AG04449 (cell line): ENCODE measurements at regions not wholly inside any gene's neighbourhood (a gene's known extent, or its start where the extent isn't known, plus 50 kb on each side); places are given as distances from the start of the nearest gene placed in this dataset.

ENCODE experiments used
- CTCF ChIA-PET: fragments of 350-600 bp; formaldehyde crosslinking; extraction: SDS; loops from one replicate; lab custom pipeline; 2021; ENCODE audit warnings: antibody characterized with exemption; lab: Yijun Ruan, JAX
- POLR2A ChIA-PET: fragments of 400-600, 350-600 bp; formaldehyde crosslinking; extraction: SDS; loops from one replicate; lab custom pipeline; 2020; ENCODE audit warnings: antibody characterized with exemption, inconsistent platforms; lab: Yijun Ruan, JAX
- DNase-seq: peaks from one replicate; pipeline ENCODE4 v3.0.0-alpha.2; 2010; ENCODE audit warnings: low read depth, low spot score
- H3K4me3 ChIP-seq: 2 replicates; pipeline ENCODE4 v1.5.1; 2011; ENCODE audit warnings: low read depth, mild to moderate bottlenecking, control low read depth, low read length
- TF ChIP-seq, protein P1 (sequence below): IDR thresholded peaks from one replicate; pipeline ENCODE4 v1.5.1; 2011; ENCODE audit warnings: mild to moderate bottlenecking, moderate library complexity, low read length, control low read depth, inconsistent platforms; ENCODE audit not compliant: insufficient read depth; ENCODE audit errors: missing control alignments

DNA sequence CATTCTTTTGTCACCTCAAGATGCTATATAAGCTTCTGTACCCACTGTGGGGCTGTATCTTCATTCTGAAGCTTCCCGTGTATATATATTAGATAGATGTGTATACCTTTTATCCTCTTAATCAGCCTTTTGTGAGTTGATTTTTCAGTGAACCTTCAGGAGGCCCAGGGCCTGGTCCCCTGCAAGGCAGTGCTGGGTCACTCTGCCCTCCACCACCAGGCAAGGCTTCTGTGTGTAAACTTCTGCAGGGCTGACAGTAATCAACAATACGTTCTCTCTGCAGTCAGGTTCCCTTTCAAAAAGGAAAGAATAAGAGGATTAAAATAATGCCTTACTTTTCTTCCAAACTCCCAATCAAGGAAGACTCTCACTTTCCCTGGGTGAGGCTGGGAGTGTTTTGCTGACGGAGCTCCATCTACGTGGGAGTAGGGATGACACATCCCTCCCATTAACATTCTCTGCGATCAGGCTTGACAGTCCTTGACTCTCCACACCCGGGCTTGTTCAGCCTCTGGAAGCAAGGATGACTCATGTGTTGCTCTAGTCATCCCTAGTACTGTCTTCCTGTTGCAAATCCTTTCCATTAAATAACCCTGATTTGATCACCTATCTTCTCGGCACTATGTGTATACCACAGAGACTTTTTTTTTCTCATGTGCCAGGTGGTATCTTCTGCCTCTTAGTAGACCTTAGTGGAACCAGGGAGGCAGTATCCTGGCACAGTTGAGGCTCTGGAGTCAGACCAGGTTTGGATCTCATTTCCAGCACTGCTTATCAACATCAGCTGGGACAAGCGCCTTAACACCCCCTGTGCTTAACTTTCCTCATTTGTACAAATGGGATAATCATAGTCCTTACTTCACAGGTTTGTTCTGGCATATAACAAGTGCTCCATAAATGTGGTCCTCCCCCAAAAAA lies 70.3 kb upstream of the KCNK1 start:
- CTCF ChIA-PET = no interaction called here
- peak; percentile 4 for DNase-seq
- POLR2A ChIA-PET = no interaction called here
- H3K4me3 ChIP-seq = no peak overlapping the region
- TF ChIP-seq, protein P1, sequence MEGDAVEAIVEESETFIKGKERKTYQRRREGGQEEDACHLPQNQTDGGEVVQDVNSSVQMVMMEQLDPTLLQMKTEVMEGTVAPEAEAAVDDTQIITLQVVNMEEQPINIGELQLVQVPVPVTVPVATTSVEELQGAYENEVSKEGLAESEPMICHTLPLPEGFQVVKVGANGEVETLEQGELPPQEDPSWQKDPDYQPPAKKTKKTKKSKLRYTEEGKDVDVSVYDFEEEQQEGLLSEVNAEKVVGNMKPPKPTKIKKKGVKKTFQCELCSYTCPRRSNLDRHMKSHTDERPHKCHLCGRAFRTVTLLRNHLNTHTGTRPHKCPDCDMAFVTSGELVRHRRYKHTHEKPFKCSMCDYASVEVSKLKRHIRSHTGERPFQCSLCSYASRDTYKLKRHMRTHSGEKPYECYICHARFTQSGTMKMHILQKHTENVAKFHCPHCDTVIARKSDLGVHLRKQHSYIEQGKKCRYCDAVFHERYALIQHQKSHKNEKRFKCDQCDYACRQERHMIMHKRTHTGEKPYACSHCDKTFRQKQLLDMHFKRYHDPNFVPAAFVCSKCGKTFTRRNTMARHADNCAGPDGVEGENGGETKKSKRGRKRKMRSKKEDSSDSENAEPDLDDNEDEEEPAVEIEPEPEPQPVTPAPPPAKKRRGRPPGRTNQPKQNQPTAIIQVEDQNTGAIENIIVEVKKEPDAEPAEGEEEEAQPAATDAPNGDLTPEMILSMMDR = no peak

DNA sequence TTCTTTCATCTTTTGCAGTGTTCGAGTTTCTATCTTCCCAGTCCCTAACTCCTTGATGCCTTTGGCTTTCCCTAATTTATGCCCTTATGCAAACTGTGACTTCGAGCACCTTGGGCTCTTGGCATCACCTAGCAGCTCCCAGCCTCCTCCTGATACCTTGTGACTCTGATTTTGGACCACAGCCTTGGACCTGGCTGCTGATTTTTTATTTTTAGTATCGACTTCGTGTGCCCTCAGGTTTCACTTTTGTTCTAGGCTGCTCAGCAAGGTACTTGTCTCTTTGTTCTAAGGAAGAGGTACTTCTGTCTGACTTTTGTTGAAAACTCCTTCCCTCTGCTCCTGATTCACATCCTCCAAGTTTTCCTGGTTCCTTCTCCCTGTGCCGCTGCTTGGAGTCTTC lies 69.6 kb upstream of the KCNK1 start:
- ChIA-PET CTCF (no interaction called here), POLR2A (no interaction called here)
- TF ChIP-seq, protein P1 = no peak
- no peak for DNase-seq
- H3K4me3 ChIP-seq = no peak overlapping the region

DNA sequence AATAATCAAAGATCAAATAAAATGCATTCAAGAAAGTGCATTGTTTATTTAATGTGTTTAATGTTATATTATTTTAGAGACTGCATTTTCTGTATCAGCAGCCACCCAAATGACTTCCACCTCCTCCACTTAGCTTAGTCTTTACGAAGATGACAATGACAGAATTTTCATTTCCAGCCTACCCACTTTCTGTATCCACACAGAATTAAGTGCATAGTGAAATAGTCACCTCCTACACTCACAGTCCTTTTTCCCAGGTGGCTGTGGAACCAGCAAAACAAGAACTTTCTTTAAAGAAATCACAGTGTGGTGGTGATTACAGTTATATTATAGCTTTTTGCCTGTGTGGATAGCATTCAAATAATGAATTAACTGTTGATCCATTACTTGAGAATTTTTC lies 66.2 kb upstream of the KCNK1 start:
- no peak overlapping the region for H3K4me3 ChIP-seq
- DNase-seq = no peak
- TF ChIP-seq, protein P1 = no peak
- ChIA-PET POLR2A (no interaction called here), CTCF (no interaction called here)

DNA sequence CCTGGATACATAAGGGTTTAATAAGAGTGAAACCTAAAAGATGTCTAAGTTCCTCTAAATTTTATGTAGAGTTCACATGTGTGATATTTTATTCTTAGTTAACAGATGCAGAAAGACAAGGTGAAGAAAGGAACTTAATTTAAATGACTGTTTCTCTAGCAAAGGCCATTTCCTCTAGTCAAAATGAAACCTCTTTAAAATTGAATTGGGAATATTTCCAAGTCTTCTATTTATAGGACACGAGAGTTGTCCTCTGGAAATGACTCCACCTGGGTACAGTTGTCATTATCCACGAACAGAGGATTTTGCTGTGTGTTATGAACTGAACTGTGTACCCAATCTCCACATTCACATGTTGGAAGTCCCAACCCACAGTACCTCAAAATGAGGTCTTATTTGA lies 64.5 kb upstream of the KCNK1 start:
- ChIA-PET POLR2A (no interaction called here), CTCF (no interaction called here)
- TF ChIP-seq, protein P1 = no peak
- no peak overlapping the region for H3K4me3 ChIP-seq
- DNase-seq = no peak

DNA sequence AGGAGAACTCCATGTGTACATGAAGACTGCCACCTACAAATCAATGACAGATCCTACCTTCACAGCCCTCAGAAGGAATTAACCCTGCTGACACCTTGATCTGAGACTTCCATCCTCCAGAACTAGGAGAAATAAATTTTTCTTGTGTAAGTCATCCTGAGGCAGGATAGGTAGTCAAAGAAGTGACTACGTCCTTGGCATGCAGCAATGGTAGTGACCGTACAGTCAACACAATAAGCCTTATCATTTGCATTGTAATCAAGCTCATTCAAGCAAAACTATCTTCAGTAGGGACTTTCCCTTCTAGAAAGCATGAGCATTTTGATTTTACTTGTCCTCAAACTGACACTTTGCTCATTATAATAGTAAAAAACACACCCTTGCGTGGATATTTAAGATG lies 64.0 kb upstream of the KCNK1 start:
- POLR2A ChIA-PET = no interaction called here
- TF ChIP-seq, protein P1 = no peak
- H3K4me3 ChIP-seq = no peak overlapping the region
- CTCF ChIA-PET = no interaction called here
- DNase-seq = no peak

DNA sequence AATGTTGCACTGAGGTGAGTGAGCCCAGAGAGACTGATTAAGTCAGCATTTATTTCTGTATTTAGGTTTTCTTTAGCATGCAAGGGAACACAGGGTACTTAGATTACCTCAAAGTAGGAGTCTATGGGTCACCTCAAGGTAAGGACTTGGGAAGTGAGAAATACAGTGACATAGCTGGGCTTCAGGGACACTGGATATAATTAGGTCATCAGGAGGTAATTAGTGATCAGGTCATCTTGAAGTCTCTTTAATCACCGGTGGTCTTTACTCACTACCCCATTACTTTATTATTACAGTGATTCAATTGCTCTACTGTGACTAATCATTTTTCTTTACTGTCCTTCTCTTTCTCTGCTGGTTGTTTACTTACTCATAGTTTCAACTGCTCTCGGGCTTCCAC lies 59.9 kb upstream of the KCNK1 start:
- no peak overlapping the region for H3K4me3 ChIP-seq
- POLR2A ChIA-PET = no interaction called here
- CTCF ChIA-PET = no interaction called here
- TF ChIP-seq, protein P1 = no peak
- DNase-seq = no peak
